Fibroblast of villous mesenchyme (primary cell): ENCODE measurements at regions not wholly inside any gene's neighbourhood (a gene's known extent, or its start where the extent isn't known, plus 50 kb on each side); places are given as distances from the start of the nearest gene placed in this dataset.

ENCODE experiments used
- DNase-seq: peaks from one replicate; pipeline ENCODE4 v3.0.0-alpha.2; 2010; ENCODE audit warnings: low read depth
- H3K4me3 ChIP-seq: 2 replicates; pipeline ENCODE4 v1.5.1; 2011; ENCODE audit warnings: low read depth, mild to moderate bottlenecking, low read length
- CTCF ChIP-seq: IDR thresholded peaks from 2 replicates; pipeline ENCODE4 v1.5.1; 2012; ENCODE audit warnings: low read depth, mild to moderate bottlenecking, low read length; ENCODE audit not compliant: insufficient read depth

DNA sequence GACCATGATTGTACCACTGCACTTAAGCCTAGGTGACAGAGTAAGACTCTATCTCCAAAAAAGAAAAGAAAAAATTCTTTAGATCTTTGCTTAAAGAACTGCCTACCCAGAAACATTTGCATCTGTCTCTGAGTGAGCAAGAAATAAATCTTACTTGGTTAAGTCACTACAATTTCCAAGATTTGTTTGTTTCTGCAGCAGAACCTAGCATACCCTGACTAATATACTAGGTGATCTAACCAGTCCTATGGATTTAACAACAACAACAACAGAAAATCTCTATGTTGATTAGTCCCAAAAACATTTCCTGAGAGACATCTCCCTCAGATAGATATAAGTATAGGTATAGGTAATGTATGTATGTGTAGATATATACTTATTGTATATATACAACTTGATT lies 549.3 kb upstream of the PSMD7 start:
- TF ChIP-seq CTCF = no peak
- no peak overlapping the region for H3K4me3 ChIP-seq
- DNase-seq = no peak

GRCh38 chr16:73746554-73746953 lies 550.1 kb upstream of the PSMD7 start:
- H3K4me3 ChIP-seq = no peak overlapping the region
- no peak for DNase-seq
- TF ChIP-seq CTCF = no peak

DNA sequence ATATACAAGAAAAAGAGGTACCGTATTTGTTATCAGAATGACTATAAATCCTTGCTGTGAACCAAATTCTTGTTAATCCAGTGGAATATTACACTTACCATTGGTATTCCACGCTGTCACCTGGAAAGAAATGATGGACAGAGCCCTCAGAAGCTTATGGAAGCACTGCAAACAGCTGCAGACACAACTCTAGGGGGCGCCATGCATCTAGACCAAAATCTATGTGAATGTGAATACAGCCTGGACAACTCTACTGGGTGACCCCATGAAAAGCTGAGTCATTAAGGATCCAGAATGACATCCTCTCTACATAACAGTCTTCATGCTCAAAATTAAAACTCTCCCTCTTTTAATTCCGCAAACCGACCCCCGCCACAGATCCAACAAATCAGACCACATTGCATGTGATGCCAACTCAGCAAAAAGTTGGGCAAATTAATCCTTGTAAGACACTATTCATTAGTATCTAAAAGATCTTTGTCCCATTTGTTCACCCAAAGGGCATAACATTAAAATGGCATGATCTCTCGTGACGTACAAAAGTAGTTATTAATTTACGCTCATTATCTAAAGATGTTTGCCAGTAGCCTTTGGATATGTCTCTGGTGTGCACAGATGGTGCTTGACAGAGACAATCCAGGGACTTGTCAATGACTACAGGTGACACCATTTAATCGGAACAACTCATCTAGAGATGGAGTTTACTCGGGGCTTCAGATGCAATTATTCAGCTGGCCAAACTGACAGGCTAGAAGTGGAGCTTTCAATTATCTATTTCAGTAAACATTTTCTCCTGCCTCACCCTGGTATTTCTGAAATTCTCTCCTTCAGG lies 552.7 kb upstream of the PSMD7 start:
- no peak for DNase-seq
- H3K4me3 ChIP-seq = no peak overlapping the region
- TF ChIP-seq CTCF = peak; percentile 6

DNA sequence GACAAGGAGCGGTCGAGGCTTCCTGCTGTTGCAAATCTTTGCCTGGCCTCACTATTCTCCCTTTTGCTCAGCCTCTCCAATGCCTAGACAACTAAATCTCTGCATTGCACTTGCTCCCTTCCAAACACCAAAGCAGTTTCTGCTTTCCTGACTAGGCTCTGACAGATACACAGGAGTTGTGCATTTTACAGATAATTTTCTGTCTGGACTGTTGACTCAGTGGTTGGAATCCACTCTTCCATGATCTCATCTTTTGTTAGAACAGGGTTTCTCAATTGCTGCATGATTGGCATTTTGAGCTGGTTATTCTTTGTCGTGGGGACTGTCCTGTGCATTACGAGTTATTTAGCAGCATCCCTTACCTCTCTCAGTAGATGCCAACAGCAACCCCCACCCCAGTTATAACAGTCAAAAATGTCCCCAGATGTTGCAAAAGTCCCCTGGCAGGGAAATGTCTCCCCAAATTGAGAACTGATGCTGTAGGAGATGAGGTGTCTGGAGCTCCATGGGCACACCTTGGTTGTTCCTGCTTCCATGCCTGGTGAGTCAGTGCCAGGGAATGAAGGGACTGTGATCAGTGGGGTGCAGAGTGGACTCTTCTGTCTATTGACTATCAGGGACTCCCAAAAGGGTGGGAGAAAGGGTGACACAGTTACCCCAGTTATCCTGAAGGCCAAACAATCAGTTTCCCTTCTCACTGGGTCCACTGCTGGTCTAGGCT lies 557.4 kb upstream of the PSMD7 start:
- TF ChIP-seq CTCF = no peak
- no peak overlapping the region for H3K4me3 ChIP-seq
- DNase-seq = no peak

GRCh38 chr16:73738266-73738665 lies 558.3 kb upstream of the PSMD7 start:
- no peak overlapping the region for H3K4me3 ChIP-seq
- no peak for DNase-seq
- no peak for TF ChIP-seq CTCF

- no peak for DNase-seq
- TF ChIP-seq CTCF = no peak
- H3K4me3 ChIP-seq = no peak overlapping the region
Measured at GRCh38 chr16:73737637-73738036, 559.0 kb upstream of the PSMD7 start.
